SK-N-SH (cell line): ENCODE measurements at regions not wholly inside any gene's neighbourhood (a gene's known extent, or its start where the extent isn't known, plus 50 kb on each side); places are given as distances from the start of the nearest gene placed in this dataset.

Experiments used
- CTCF ChIA-PET: fragments of 300-600, 350-600 bp; formaldehyde crosslinking; extraction: SDS; loops from one replicate; lab custom pipeline; 2021; lab: Yijun Ruan, JAX
- POLR2A ChIA-PET: fragments of 350-600 bp; sonication (Branson Sonifier 250); formaldehyde crosslinking; extraction: SDS; loops from one replicate; lab custom pipeline; 2020; ENCODE audit warnings: antibody characterized with exemption, inconsistent platforms; lab: Yijun Ruan, JAX
- DNase-seq: peaks from one replicate; pipeline ENCODE4 v3.0.0; 2012
- H2AFZ ChIP-seq: fragments of 200-600 bp; sonication (generic); 2 replicates; pipeline ENCODE4 v1.8.1; 2016; ENCODE audit warnings: antibody characterized with exemption, mild to moderate bottlenecking, low read depth
- H3F3A ChIP-seq: fragments of 200-600 bp; sonication (generic); replicated peaks from 2 replicates; pipeline ENCODE3; 2016; ENCODE audit warnings: antibody characterized with exemption, mild to moderate bottlenecking; ENCODE audit not compliant: insufficient read depth
- H3K27ac ChIP-seq, 2 experiments: fragments of 200-500 bp in 1 of 2; fragments of 200-600 bp in 1 of 2; sonication (Bioruptor generic) in 1 of 2; sonication (generic), shearing (Covaris generic) in 1 of 2; 2 replicates each; pipeline versions ENCODE4 v1.5.1 to v1.6.1; 2014 to 2016; ENCODE audit warnings: low read depth in 2 of 2, inconsistent platforms in 1 of 2, low read length in 1 of 2, mild to moderate bottlenecking in 1 of 2, mixed read lengths in 1 of 2
- H3K27me3 ChIP-seq: fragments of 200-600 bp; sonication (generic), shearing (Covaris generic); 2 replicates; pipeline ENCODE4 v1.6.1; 2016; ENCODE audit warnings: mixed run types; ENCODE audit not compliant: insufficient read depth
- H3K36me3 ChIP-seq, 2 experiments: fragments of 200-500 bp in 1 of 2; fragments of 200-600 bp in 1 of 2; sonication (Bioruptor generic) in 1 of 2; sonication (generic) in 1 of 2; replicated peaks in 1 of 2; 2 replicates each; pipeline versions ENCODE3 to v1.5.1; 2014 to 2016; ENCODE audit warnings: low read length in 1 of 2, mild to moderate bottlenecking in 1 of 2; ENCODE audit not compliant: insufficient read depth in 2 of 2, control insufficient read depth in 1 of 2
- H3K4me1 ChIP-seq, 2 experiments: fragments of 200-500 bp in 1 of 2; fragments of 200-600 bp in 1 of 2; sonication (Bioruptor generic) in 1 of 2; sonication (generic), shearing (Covaris generic) in 1 of 2; 2 replicates each; pipeline versions ENCODE4 v1.5.1 to v1.6.1; 2014 to 2016; ENCODE audit warnings: low read depth in 1 of 2, low read length in 1 of 2, mixed run types in 1 of 2; ENCODE audit not compliant: insufficient read depth in 2 of 2, control insufficient read depth in 1 of 2
- H3K4me2 ChIP-seq: fragments of 200-600 bp; sonication (generic), shearing (Covaris generic); 2 replicates; pipeline ENCODE4 v1.6.1; 2017; ENCODE audit warnings: mixed run types
- H3K4me3 ChIP-seq, 2 experiments: fragments of 200-500 bp in 1 of 2; fragments of 200-600 bp in 1 of 2; sonication (Bioruptor generic) in 1 of 2; sonication (generic), shearing (Covaris generic) in 1 of 2; 2 replicates each; pipeline versions ENCODE4 v1.5.1 to v1.8.1; 2014 to 2016; ENCODE audit warnings: low read depth in 2 of 2, inconsistent platforms in 1 of 2, low read length in 1 of 2, mild to moderate bottlenecking in 1 of 2, mixed read lengths in 1 of 2, moderate library complexity in 1 of 2
- H3K79me2 ChIP-seq: fragments of 200-600 bp; sonication (generic); 2 replicates; pipeline ENCODE4 v1.8.1; 2017; ENCODE audit warnings: mild to moderate bottlenecking; ENCODE audit not compliant: insufficient read depth
- H3K9ac ChIP-seq: fragments of 200-600 bp; sonication (generic); 2 replicates; pipeline ENCODE4 v1.6.1; 2017; ENCODE audit warnings: mixed run types
- H3K9me2 ChIP-seq: fragments of 200-600 bp; sonication (generic); 2 replicates; pipeline ENCODE4 v1.6.1; 2017; ENCODE audit warnings: mixed run types
- H3K9me3 ChIP-seq: fragments of 200-600 bp; sonication (generic); 2 replicates; pipeline ENCODE4 v1.6.1; 2017; ENCODE audit warnings: mixed run types, mild to moderate bottlenecking, moderate library complexity
- H4K20me1 ChIP-seq: fragments of 200-600 bp; sonication (generic); 2 replicates; pipeline ENCODE4 v1.6.1; 2017; ENCODE audit warnings: mild to moderate bottlenecking, mixed run types; ENCODE audit not compliant: insufficient read depth
- ELF1 ChIP-seq: IDR thresholded peaks from 2 replicates; pipeline ENCODE4 v1.4.0; 2012
- GABPA ChIP-seq: IDR thresholded peaks from 2 replicates; pipeline ENCODE4 v1.4.0; 2012; ENCODE audit warnings: low read depth, mild to moderate bottlenecking
- GATA2 ChIP-seq: sonication (generic); formaldehyde crosslinking; IDR thresholded peaks from 2 replicates; pipeline ENCODE4 v1.5.0; 2020; ENCODE audit warnings: mild to moderate bottlenecking, missing genetic modification reagents
- MXI1 ChIP-seq: IDR thresholded peaks from 2 replicates; pipeline ENCODE4 v1.6.1; 2012; ENCODE audit warnings: mild to moderate bottlenecking, low read depth, low read length, improper control_type of control experiment
- YY1 ChIP-seq: IDR thresholded peaks from 2 replicates; pipeline ENCODE4 v1.4.0; 2012; ENCODE audit warnings: low read depth, mild to moderate bottlenecking
- ZBTB33 ChIP-seq: IDR thresholded peaks from 2 replicates; pipeline ENCODE4 v1.4.0; 2012; ENCODE audit warnings: low read depth, borderline replicate concordance
- WGBS: methylation state at CpG from one replicate; pipeline ENCODE4 v1.1.6; 2017; ENCODE audit warnings: low lambda C conversion rate; 5-methylcytosine and 5-hydroxymethylcytosine counted together
- TF ChIP-seq, protein P1 (sequence below): fragments of 200-600 bp; sonication (generic); IDR thresholded peaks from 2 replicates; pipeline ENCODE4 v1.6.1; 2017; ENCODE audit warnings: antibody characterized with exemption, mild to moderate bottlenecking, moderate library complexity
- TF ChIP-seq, protein P2 (sequence below): IDR thresholded peaks from 2 replicates; pipeline ENCODE4; 2012

DNA sequence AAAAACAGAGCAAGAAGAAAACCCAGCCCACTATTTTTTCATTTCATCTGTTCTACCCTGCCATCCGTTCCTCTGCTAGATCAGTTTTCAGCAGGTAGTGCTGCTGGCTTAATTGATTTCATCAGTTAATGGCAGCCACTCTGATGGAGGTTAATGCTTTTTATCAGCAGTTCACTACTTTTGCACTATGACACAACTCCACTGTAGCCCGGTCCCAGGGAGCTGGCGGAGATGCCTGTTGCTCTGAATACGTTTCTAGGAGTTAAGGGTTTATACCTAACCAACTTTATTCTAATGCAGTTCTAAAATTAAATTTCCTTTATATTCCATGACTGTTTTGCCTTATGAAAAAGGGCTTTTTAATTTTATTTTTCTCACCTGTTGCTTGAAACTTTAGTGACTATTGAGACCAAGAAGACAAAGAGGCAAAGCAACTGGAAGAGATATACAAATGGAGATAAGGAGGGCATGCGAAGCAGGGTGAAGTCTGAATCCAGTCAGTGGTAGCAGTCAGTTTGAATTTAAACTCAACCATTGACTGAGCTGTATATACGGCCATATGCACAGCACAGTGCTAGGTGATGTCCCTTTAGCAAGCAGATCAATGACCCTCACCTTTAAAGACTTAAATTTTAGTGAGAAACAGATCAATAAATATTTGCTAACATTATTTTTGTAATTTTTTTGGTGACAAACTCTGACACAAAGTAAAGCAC lies 477.9 kb downstream of the LMO4 start:
- peak overlapping the region; percentile 9; the same call in 1 of the 2 replicates for H3K9ac ChIP-seq
- DNase-seq = no peak
- no peaks in the 10 kb centered on the region for H3F3A ChIP-seq
- TF ChIP-seq YY1 = peak; percentile 26; the same call in 1 of the 2 replicates
- TF ChIP-seq ELF1 = no peak
- TF ChIP-seq, protein P1, sequence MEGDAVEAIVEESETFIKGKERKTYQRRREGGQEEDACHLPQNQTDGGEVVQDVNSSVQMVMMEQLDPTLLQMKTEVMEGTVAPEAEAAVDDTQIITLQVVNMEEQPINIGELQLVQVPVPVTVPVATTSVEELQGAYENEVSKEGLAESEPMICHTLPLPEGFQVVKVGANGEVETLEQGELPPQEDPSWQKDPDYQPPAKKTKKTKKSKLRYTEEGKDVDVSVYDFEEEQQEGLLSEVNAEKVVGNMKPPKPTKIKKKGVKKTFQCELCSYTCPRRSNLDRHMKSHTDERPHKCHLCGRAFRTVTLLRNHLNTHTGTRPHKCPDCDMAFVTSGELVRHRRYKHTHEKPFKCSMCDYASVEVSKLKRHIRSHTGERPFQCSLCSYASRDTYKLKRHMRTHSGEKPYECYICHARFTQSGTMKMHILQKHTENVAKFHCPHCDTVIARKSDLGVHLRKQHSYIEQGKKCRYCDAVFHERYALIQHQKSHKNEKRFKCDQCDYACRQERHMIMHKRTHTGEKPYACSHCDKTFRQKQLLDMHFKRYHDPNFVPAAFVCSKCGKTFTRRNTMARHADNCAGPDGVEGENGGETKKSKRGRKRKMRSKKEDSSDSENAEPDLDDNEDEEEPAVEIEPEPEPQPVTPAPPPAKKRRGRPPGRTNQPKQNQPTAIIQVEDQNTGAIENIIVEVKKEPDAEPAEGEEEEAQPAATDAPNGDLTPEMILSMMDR = no peak
- peak overlapping the region; percentile 55 for H3K4me2 ChIP-seq
- no peaks in the 10 kb centered on the region for H3K79me2 ChIP-seq
- WGBS = 32% methylated on average over 6 of the region's 6 CpGs
- no peaks in the 10 kb centered on the region for H4K20me1 ChIP-seq
- ChIA-PET POLR2A (no interaction called here), CTCF (no interaction called here)
- H3K27me3 ChIP-seq = no peaks in the 10 kb centered on the region
- no peaks in the 10 kb centered on the region for H3K9me2 ChIP-seq
- H3K9me3 ChIP-seq = no peaks in the 10 kb centered on the region
- no peaks in the 10 kb centered on the region; a peak in 1 of 4 replicates for H3K4me1 ChIP-seq
- H2AFZ ChIP-seq = peak overlapping the region; percentile 84; the same call in 1 of the 2 replicates
- no peaks in the 10 kb centered on the region for H3K36me3 ChIP-seq
- H3K4me3 ChIP-seq = peak overlapping the region in 1 of 2 experiments; percentile 17; a peak in 1 of 4 replicates
- peak overlapping the region; percentile 52 to 82 for H3K27ac ChIP-seq

- no peak for TF ChIP-seq GABPA
- no peaks in the 10 kb centered on the region for H3K9me3 ChIP-seq
- H3K27me3 ChIP-seq = no peaks in the 10 kb centered on the region
- ChIA-PET POLR2A (no interaction called here), CTCF (no interaction called here)
- no peaks in the 10 kb centered on the region for H4K20me1 ChIP-seq
- no peak overlapping the region for H3K27ac ChIP-seq
- no peaks in the 10 kb centered on the region for H3K9me2 ChIP-seq
- no peak for DNase-seq
- no peak overlapping the region for H3K9ac ChIP-seq
- no peaks in the 10 kb centered on the region for H3F3A ChIP-seq
- H3K79me2 ChIP-seq = no peaks in the 10 kb centered on the region
- H3K4me1 ChIP-seq = no peaks in the 10 kb centered on the region; a peak in 2 of 4 replicates
- 47% methylated on average over 1 of the region's 1 CpG for WGBS
- H3K36me3 ChIP-seq = no peaks in the 10 kb centered on the region
- no peak overlapping the region; the same call in 1 of the 2 replicates for H2AFZ ChIP-seq
- no peak overlapping the region for H3K4me3 ChIP-seq
- H3K4me2 ChIP-seq = no peak overlapping the region
Measured at GRCh38 chr1:87810166-87810565, 481.5 kb downstream of the LMO4 start.

DNA sequence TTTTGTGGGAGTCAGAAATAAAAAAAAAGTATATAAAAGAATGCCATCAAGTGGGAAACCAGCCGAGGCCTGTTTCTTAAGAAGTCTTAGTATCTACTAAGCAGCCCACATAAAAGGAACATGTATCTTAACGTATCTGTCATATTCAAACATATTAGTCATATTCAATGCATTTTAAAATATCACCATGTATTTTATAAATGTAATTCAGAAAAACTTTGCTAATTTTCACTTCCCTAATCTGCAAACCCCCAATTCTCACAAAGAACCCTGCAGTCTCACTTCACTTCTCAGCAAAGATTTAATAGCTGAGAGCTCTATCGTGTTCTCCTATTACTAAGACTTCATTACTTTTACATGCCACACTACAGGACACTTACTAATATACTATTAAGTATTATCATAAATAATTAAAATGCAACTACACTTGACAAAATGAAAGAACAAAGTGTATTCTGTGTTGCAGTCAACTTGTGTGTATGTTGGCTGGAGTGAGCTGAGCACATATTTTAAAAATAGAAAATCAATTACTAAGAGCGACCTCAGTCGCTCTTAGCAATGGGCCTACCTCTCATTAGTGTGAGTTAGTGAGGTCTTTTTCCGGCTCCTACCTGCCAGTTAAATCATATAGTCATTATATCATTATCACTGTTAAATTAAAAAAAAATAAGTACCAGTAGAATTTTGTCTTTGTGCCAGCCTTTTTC lies 484.3 kb downstream of the LMO4 start:
- TF ChIP-seq, protein P2, sequence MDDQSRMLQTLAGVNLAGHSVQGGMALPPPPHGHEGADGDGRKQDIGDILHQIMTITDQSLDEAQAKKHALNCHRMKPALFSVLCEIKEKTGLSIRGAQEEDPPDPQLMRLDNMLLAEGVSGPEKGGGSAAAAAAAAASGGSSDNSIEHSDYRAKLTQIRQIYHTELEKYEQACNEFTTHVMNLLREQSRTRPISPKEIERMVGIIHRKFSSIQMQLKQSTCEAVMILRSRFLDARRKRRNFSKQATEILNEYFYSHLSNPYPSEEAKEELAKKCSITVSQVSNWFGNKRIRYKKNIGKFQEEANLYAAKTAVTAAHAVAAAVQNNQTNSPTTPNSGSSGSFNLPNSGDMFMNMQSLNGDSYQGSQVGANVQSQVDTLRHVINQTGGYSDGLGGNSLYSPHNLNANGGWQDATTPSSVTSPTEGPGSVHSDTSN = no peak
- TF ChIP-seq MXI1 = no peak
- TF ChIP-seq ZBTB33 = no peak
- TF ChIP-seq GATA2 (CRISPR knock-in tag) = no peak
- Histone ChIP-seq H2AFZ (peak overlapping the region; percentile 39; the same call in 1 of the 2 replicates), H3K27me3 (no peaks in the 10 kb centered on the region), H3K4me2 (no peak overlapping the region), H3K4me1 (no peaks in the 10 kb centered on the region; a peak in 1 of 4 replicates), H3K4me3 (no peak overlapping the region), H3K9ac (no peak overlapping the region), H3K79me2 (no peaks in the 10 kb centered on the region), H4K20me1 (no peaks in the 10 kb centered on the region), H3F3A (no peaks in the 10 kb centered on the region), H3K36me3 (no peaks in the 10 kb centered on the region), H3K27ac (no peak overlapping the region), H3K9me3 (no peaks in the 10 kb centered on the region), H3K9me2 (no peaks in the 10 kb centered on the region)
- 56% methylated on average over 6 of the region's 6 CpGs for WGBS
- POLR2A ChIA-PET = no interaction called here
- no peak for DNase-seq
- CTCF ChIA-PET = interaction anchor here (1.0 kb wide), 1 partner anchor 15 kb away, joined by 3 read pairs; no protein-coding TSS in a partner anchor
